ENCODE measurements at regions not wholly inside any gene's neighbourhood (a gene's known extent, or its start where the extent isn't known, plus 50 kb on each side); places are given as distances from the start of the nearest gene placed in this dataset.

DNA sequence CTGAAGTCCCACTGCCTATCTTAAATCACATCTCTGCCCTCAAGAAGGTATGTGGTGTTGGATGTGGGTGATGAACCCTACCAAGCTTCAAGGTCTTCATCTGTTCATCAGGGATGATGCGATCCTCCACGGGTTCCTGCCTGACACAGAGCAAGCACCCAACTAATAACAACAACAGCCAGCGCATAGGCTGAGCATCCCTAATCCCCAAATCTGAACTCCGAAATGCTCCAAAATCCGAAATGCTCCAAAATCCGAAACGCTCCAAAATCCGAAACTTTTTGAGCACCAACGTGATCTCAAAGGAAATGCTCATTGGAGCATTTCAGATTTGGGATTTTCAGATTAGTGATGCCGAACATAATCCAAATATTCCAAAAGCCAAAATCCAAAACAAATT, 238.9 kb upstream of the SDK2 start:
- H3K79me2 ChIP-seq (ENCODE audit: low read length): no peaks in the 10 kb centered on the region
- no peak overlapping the region for H3K4me3 ChIP-seq (ENCODE audit: low read length)
- no peak overlapping the region for H3K9ac ChIP-seq (ENCODE audit: low read length)
- no peaks in the 10 kb centered on the region for H3K4me1 ChIP-seq (ENCODE audit: low read length)
- no peak overlapping the region for H3K27ac ChIP-seq (ENCODE audit: low read length)
- no peak overlapping the region for H2AFZ ChIP-seq (ENCODE audit: low read depth, low read length)
- H4K20me1 ChIP-seq (ENCODE audit: insufficient read depth, low read length): no peaks in the 10 kb centered on the region
- peaks cover 8% of the 10 kb centered on the region for H3K27me3 ChIP-seq (ENCODE audit: low read depth, low read length)
- no peak overlapping the region for H3K4me2 ChIP-seq (ENCODE audit: low read length)
- TF ChIP-seq, protein P1, sequence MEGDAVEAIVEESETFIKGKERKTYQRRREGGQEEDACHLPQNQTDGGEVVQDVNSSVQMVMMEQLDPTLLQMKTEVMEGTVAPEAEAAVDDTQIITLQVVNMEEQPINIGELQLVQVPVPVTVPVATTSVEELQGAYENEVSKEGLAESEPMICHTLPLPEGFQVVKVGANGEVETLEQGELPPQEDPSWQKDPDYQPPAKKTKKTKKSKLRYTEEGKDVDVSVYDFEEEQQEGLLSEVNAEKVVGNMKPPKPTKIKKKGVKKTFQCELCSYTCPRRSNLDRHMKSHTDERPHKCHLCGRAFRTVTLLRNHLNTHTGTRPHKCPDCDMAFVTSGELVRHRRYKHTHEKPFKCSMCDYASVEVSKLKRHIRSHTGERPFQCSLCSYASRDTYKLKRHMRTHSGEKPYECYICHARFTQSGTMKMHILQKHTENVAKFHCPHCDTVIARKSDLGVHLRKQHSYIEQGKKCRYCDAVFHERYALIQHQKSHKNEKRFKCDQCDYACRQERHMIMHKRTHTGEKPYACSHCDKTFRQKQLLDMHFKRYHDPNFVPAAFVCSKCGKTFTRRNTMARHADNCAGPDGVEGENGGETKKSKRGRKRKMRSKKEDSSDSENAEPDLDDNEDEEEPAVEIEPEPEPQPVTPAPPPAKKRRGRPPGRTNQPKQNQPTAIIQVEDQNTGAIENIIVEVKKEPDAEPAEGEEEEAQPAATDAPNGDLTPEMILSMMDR (IDR thresholded peaks at IDR 0.05; ENCODE audit: low read depth, low read length): no peak
- TF ChIP-seq EZH2phosphoT487 (IDR thresholded peaks at IDR 0.05; ENCODE audit: low read depth): no peak
- H3K9me3 ChIP-seq (ENCODE audit: insufficient read depth, low read length): no peaks in the 10 kb centered on the region
- H3K36me3 ChIP-seq (replicated peaks; ENCODE audit: low read depth, low read length): no peaks in the 10 kb centered on the region

DNA sequence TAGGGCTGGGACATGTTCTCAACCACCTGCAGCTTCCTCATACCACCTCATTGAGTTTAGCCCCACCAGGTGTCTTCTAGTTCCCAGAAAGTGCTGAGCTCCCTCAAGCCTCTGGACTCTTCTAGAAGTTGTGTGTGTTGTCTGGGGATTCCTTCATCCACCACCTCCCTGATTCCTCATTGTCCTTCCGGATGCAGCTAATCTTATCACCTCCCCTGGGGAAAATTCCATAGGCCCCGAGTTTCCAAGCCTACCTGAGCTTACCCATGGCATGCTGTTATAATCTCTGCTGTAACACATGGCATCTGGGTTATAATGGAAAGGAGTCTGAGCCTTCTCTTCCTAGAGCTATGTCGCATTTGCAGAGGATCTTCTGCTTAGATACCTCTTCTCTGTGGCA, 243.5 kb upstream of the SDK2 start:
- no peaks in the 10 kb centered on the region for H3K36me3 ChIP-seq (replicated peaks; ENCODE audit: low read depth, low read length)
- H3K4me2 ChIP-seq (ENCODE audit: low read length): no peak overlapping the region
- H4K20me1 ChIP-seq (ENCODE audit: insufficient read depth, low read length): no peaks in the 10 kb centered on the region
- no peaks in the 10 kb centered on the region for H3K79me2 ChIP-seq (ENCODE audit: low read length)
- H3K9me3 ChIP-seq (ENCODE audit: insufficient read depth, low read length): no peaks in the 10 kb centered on the region
- H2AFZ ChIP-seq (ENCODE audit: low read depth, low read length): no peak overlapping the region
- no peaks in the 10 kb centered on the region for H3K4me1 ChIP-seq (ENCODE audit: low read length)
- no peak overlapping the region for H3K9ac ChIP-seq (ENCODE audit: low read length)
- TF ChIP-seq EZH2phosphoT487 (IDR thresholded peaks at IDR 0.05; ENCODE audit: low read depth): no peak
- TF ChIP-seq, protein P1 (IDR thresholded peaks at IDR 0.05; ENCODE audit: low read depth, low read length): no peak
- peaks cover under 1% of the 10 kb centered on the region; the same call in 1 of the 2 replicates for H3K27me3 ChIP-seq (ENCODE audit: low read depth, low read length)
- H3K4me3 ChIP-seq (ENCODE audit: low read length): no peak overlapping the region
- no peak overlapping the region for H3K27ac ChIP-seq (ENCODE audit: low read length)

DNA sequence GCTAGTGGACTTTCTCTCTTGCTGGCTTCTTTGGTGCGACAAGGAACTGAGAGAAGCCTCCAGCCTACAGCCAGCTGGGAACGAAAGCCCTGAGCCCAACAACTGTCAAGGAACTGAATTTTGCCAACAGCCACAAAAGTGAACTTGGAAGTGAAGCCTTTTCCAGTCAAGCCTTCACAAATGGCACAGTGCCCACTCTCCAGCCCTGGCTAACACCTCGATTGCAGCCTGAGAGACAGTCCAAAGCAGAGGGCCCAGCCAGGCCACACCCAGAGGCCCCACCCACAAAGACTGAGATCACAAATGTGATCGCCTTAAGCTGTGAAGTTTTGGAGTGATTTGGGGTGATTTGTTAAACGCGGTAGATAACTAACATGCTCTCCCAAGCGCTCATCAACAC, 244.6 kb upstream of the SDK2 start:
- no peaks in the 10 kb centered on the region for H3K9me3 ChIP-seq (ENCODE audit: insufficient read depth, low read length)
- no peaks in the 10 kb centered on the region for H3K79me2 ChIP-seq (ENCODE audit: low read length)
- H3K9ac ChIP-seq (ENCODE audit: low read length): no peak overlapping the region
- no peak overlapping the region for H3K4me2 ChIP-seq (ENCODE audit: low read length)
- H4K20me1 ChIP-seq (ENCODE audit: insufficient read depth, low read length): no peaks in the 10 kb centered on the region
- TF ChIP-seq, protein P1 (IDR thresholded peaks at IDR 0.05; ENCODE audit: low read depth, low read length): no peak
- TF ChIP-seq EZH2phosphoT487 (IDR thresholded peaks at IDR 0.05; ENCODE audit: low read depth): no peak
- H3K4me3 ChIP-seq (ENCODE audit: low read length): no peak overlapping the region
- no peaks in the 10 kb centered on the region for H3K36me3 ChIP-seq (replicated peaks; ENCODE audit: low read depth, low read length)
- no peak overlapping the region for H3K27ac ChIP-seq (ENCODE audit: low read length)
- H3K4me1 ChIP-seq (ENCODE audit: low read length): no peaks in the 10 kb centered on the region
- H2AFZ ChIP-seq (ENCODE audit: low read depth, low read length): no peak overlapping the region
- H3K27me3 ChIP-seq (ENCODE audit: low read depth, low read length): peaks cover 6% of the 10 kb centered on the region; the same call in 1 of the 2 replicates

DNA sequence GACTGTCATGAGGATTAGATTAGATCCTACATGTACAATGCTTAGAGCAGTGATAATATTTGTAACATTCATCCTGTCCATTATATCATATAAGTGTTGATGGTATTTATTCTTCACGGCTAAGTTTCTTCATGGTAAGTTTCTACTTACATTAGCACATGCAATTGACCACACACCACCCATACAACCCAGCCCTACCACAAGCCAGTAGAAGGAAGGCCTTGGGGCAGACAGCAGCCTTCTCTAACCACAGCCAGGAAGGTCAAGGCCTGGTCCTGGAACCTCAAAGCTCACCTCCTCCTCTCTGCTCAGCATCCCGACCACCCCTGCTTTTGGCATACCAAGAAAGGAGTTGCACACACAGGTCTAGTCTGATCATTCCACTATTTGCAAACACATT, 245.2 kb upstream of the SDK2 start:
- H3K36me3 ChIP-seq (replicated peaks; ENCODE audit: low read depth, low read length): no peaks in the 10 kb centered on the region
- H3K4me1 ChIP-seq (ENCODE audit: low read length): no peaks in the 10 kb centered on the region
- H3K4me3 ChIP-seq (ENCODE audit: low read length): no peak overlapping the region
- H3K27ac ChIP-seq (ENCODE audit: low read length): no peak overlapping the region
- TF ChIP-seq EZH2phosphoT487 (IDR thresholded peaks at IDR 0.05; ENCODE audit: low read depth): no peak
- TF ChIP-seq, protein P1 (IDR thresholded peaks at IDR 0.05; ENCODE audit: low read depth, low read length): no peak
- H3K9ac ChIP-seq (ENCODE audit: low read length): no peak overlapping the region
- no peaks in the 10 kb centered on the region for H3K9me3 ChIP-seq (ENCODE audit: insufficient read depth, low read length)
- H2AFZ ChIP-seq (ENCODE audit: low read depth, low read length): no peak overlapping the region
- no peaks in the 10 kb centered on the region for H4K20me1 ChIP-seq (ENCODE audit: insufficient read depth, low read length)
- peaks cover 7% of the 10 kb centered on the region; the same call in 1 of the 2 replicates for H3K27me3 ChIP-seq (ENCODE audit: low read depth, low read length)
- no peaks in the 10 kb centered on the region for H3K79me2 ChIP-seq (ENCODE audit: low read length)
- H3K4me2 ChIP-seq (ENCODE audit: low read length): no peak overlapping the region

Measured in OCI-LY3 (cell line).